ENCODE measurements at regions not wholly inside any gene's neighbourhood (a gene's known extent, or its start where the extent isn't known, plus 50 kb on each side); places are given as distances from the start of the nearest gene placed in this dataset.

DNA sequence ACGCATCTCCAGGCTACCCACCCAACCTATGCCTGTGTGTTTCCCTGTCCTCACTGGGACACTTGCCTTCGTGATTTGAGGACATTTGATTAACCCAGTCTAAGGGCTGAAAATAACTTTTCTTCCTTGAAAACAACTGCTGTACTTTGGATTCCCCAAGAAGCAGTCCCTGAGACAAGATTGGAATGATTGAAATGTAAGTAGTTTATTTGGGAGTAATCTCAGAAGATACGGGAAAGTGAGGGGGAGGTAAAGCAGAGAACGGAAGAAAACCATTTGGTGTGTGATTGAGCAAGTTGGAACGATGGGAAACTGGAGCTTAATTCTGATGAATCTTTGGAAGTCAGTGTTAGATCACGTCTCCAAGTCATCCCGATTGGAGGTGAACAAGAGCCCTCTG is 143.8 kb upstream of the LMCD1 start:
- DNase-seq (ENCODE audit: low read depth, low spot score) (no peak), ATAC-seq (no peak)
- intact Hi-C loops (cut with micrococcal nuclease; ENCODE audit: unreplicated experiment) (no loop called here), in situ Hi-C loops (cut with HindIII; ENCODE audit: low pct_unique_long_range_greater_than_20kb, low sequenced_read_pairs) (no loop called here)
- H3K4me3 ChIP-seq (ENCODE audit: low read depth in 2 of 2, low read length in 2 of 2) = no peak overlapping the region
- H3K9me3 ChIP-seq (ENCODE audit: control insufficient read depth, insufficient read depth, low read depth, low read length) = no peaks in the 10 kb centered on the region
- no peaks in the 10 kb centered on the region for H3K36me3 ChIP-seq (ENCODE audit: control insufficient read depth, insufficient read depth, low read length)
- H3K4me1 ChIP-seq (ENCODE audit: control insufficient read depth, insufficient read depth, low read length) = no peaks in the 10 kb centered on the region
- no TSS peak for BruUV-seq (replicated peaks)
- ChIA-PET CTCF (no interaction called here), POLR2A (no interaction called here)
- no peak for TF ChIP-seq SIN3A (IDR thresholded peaks at IDR 0.05; ENCODE audit: borderline replicate concordance, insufficient read depth, low read depth, low read length)
- TF ChIP-seq, protein P1, sequence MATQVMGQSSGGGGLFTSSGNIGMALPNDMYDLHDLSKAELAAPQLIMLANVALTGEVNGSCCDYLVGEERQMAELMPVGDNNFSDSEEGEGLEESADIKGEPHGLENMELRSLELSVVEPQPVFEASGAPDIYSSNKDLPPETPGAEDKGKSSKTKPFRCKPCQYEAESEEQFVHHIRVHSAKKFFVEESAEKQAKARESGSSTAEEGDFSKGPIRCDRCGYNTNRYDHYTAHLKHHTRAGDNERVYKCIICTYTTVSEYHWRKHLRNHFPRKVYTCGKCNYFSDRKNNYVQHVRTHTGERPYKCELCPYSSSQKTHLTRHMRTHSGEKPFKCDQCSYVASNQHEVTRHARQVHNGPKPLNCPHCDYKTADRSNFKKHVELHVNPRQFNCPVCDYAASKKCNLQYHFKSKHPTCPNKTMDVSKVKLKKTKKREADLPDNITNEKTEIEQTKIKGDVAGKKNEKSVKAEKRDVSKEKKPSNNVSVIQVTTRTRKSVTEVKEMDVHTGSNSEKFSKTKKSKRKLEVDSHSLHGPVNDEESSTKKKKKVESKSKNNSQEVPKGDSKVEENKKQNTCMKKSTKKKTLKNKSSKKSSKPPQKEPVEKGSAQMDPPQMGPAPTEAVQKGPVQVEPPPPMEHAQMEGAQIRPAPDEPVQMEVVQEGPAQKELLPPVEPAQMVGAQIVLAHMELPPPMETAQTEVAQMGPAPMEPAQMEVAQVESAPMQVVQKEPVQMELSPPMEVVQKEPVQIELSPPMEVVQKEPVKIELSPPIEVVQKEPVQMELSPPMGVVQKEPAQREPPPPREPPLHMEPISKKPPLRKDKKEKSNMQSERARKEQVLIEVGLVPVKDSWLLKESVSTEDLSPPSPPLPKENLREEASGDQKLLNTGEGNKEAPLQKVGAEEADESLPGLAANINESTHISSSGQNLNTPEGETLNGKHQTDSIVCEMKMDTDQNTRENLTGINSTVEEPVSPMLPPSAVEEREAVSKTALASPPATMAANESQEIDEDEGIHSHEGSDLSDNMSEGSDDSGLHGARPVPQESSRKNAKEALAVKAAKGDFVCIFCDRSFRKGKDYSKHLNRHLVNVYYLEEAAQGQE (IDR thresholded peaks at IDR 0.05; ENCODE audit: insufficient read depth in 1 of 2, low read depth in 2 of 2, low read length in 1 of 2) = no peak
- no peak for TF ChIP-seq TCF7L2 (IDR thresholded peaks at IDR 0.05; ENCODE audit: low read depth, low read length)
- no peak for TF ChIP-seq POLR2AphosphoS5 (IDR thresholded peaks at IDR 0.05; ENCODE audit: low read depth, low read length)
- TF ChIP-seq, protein P2, sequence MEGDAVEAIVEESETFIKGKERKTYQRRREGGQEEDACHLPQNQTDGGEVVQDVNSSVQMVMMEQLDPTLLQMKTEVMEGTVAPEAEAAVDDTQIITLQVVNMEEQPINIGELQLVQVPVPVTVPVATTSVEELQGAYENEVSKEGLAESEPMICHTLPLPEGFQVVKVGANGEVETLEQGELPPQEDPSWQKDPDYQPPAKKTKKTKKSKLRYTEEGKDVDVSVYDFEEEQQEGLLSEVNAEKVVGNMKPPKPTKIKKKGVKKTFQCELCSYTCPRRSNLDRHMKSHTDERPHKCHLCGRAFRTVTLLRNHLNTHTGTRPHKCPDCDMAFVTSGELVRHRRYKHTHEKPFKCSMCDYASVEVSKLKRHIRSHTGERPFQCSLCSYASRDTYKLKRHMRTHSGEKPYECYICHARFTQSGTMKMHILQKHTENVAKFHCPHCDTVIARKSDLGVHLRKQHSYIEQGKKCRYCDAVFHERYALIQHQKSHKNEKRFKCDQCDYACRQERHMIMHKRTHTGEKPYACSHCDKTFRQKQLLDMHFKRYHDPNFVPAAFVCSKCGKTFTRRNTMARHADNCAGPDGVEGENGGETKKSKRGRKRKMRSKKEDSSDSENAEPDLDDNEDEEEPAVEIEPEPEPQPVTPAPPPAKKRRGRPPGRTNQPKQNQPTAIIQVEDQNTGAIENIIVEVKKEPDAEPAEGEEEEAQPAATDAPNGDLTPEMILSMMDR (IDR thresholded peaks at IDR 0.05) = no peak
- no peaks in the 10 kb centered on the region for H3K27me3 ChIP-seq (ENCODE audit: control insufficient read depth, insufficient read depth, low read length)
- no peak overlapping the region for H3K27ac ChIP-seq (ENCODE audit: low read length)

DNA sequence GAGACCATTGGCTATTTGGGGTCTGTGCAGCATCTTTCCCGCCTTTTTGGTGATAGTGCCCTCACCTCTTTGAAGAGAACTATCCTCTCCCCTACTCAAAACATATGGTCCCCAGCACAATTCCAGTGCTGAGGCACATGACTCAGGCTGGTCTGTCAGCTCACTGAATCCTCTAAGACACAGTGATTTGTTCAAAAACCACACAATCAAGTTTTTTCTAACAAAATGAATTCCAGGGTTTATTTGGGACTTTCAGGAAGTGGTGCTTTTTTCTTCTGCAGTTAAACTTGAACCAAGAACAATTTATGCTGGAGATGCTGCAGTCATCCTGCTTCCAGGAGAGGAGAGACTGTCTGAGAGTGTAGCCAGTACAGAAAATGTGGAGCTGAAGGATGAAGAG is 142.5 kb upstream of the LMCD1 start:
- intact Hi-C loops (cut with micrococcal nuclease; ENCODE audit: unreplicated experiment) (no loop called here), in situ Hi-C loops (cut with HindIII; ENCODE audit: low pct_unique_long_range_greater_than_20kb, low sequenced_read_pairs) (no loop called here)
- H3K4me3 ChIP-seq (ENCODE audit: low read depth in 2 of 2, low read length in 2 of 2) = no peak overlapping the region
- DNase-seq (ENCODE audit: low read depth, low spot score) (no peak), ATAC-seq (no peak)
- no TSS peak for BruUV-seq (replicated peaks)
- H3K9me3 ChIP-seq (ENCODE audit: control insufficient read depth, insufficient read depth, low read depth, low read length) = no peaks in the 10 kb centered on the region
- ChIA-PET CTCF (no interaction called here), POLR2A (no interaction called here)
- no peaks in the 10 kb centered on the region for H3K27me3 ChIP-seq (ENCODE audit: control insufficient read depth, insufficient read depth, low read length)
- H3K4me1 ChIP-seq (ENCODE audit: control insufficient read depth, insufficient read depth, low read length) = no peaks in the 10 kb centered on the region
- no peak overlapping the region for H3K27ac ChIP-seq (ENCODE audit: low read length)
- no peak for TF ChIP-seq SIN3A (IDR thresholded peaks at IDR 0.05; ENCODE audit: borderline replicate concordance, insufficient read depth, low read depth, low read length)
- TF ChIP-seq POLR2AphosphoS5 (IDR thresholded peaks at IDR 0.05; ENCODE audit: low read depth, low read length) = no peak
- no peak for TF ChIP-seq TCF7L2 (IDR thresholded peaks at IDR 0.05; ENCODE audit: low read depth, low read length)
- TF ChIP-seq, protein P2 (IDR thresholded peaks at IDR 0.05) = no peak
- H3K36me3 ChIP-seq (ENCODE audit: control insufficient read depth, insufficient read depth, low read length) = no peaks in the 10 kb centered on the region
